H1 (cell line): ENCODE measurements at regions not wholly inside any gene's neighbourhood (a gene's known extent, or its start where the extent isn't known, plus 50 kb on each side); places are given as distances from the start of the nearest gene placed in this dataset.

Experiments used
- CTCF ChIA-PET: fragments of 300-600 bp; sonication (Branson Sonifier 250); formaldehyde crosslinking; loops from one replicate; lab custom pipeline; 2021; ENCODE audit not compliant: partially characterized antibody; lab: Charles Lee
- POLR2A ChIA-PET: fragments of 300-600 bp; sonication (Branson Sonifier 250); formaldehyde crosslinking; loops from one replicate; lab custom pipeline; 2021; ENCODE audit warnings: inconsistent platforms; ENCODE audit not compliant: partially characterized antibody; lab: Charles Lee
- DNase-seq, 2 experiments: peaks; one replicate each; pipeline versions ENCODE4 v3.0.0 to v3.0.0-alpha.2; 2010 to 2022; ENCODE audit warnings: low spot score in 2 of 2, low read depth in 1 of 2, mixed read lengths in 1 of 2
- FAIRE-seq: peaks from 2 replicates; lab custom pipeline; 2011; peaks lifted over from hg19 to GRCh38; lab: Jason Lieb, UNC
- H2AFZ ChIP-seq: 2 replicates; pipeline ENCODE4 v1.8.1; 2012; ENCODE audit warnings: low read length, inconsistent platforms
- H2AK5ac ChIP-seq: 2 replicates; pipeline ENCODE4 v1.6.1; 2013; ENCODE audit warnings: low read depth, low read length
- H2BK120ac ChIP-seq: replicated peaks from 2 replicates; pipeline ENCODE3; 2013; ENCODE audit warnings: low read depth, low read length, inconsistent platforms
- H2BK12ac ChIP-seq: 2 replicates; pipeline ENCODE4 v1.6.1; 2013; ENCODE audit warnings: low read depth, low read length
- H2BK15ac ChIP-seq: 2 replicates; pipeline ENCODE4 v1.6.1; 2013; ENCODE audit warnings: low read length
- H2BK20ac ChIP-seq: 2 replicates; pipeline ENCODE4 v1.6.1; 2013; ENCODE audit warnings: low read length
- H2BK5ac ChIP-seq: 2 replicates; pipeline ENCODE4 v1.6.1; 2013; ENCODE audit warnings: low read depth, low read length
- H3K14ac ChIP-seq: 2 replicates; pipeline ENCODE4 v1.6.1; 2013; ENCODE audit warnings: inconsistent platforms; ENCODE audit not compliant: insufficient read length
- H3K18ac ChIP-seq: 2 replicates; pipeline ENCODE4 v1.6.1; 2013; ENCODE audit warnings: low read length; ENCODE audit errors: extremely low read depth
- H3K23ac ChIP-seq: 2 replicates; pipeline ENCODE4 v1.6.1; 2013; ENCODE audit warnings: inconsistent platforms; ENCODE audit not compliant: insufficient read length
- H3K23me2 ChIP-seq: 2 replicates; pipeline ENCODE4 v1.6.1; 2013; ENCODE audit warnings: low read depth, low read length
- H3K27ac ChIP-seq: 2 replicates; pipeline ENCODE4 v1.6.1; 2011; ENCODE audit warnings: low read depth, low read length, inconsistent platforms
- H3K27me3 ChIP-seq, 4 experiments: replicated peaks in 1 of 4; 1 replicate in 1 of 4; 2 replicates in 3 of 4; pipeline versions ENCODE4 v1.6.1 to v1.8.1; 2011 to 2013; ENCODE audit warnings: low read length in 3 of 4, mild to moderate bottlenecking in 3 of 4, inconsistent platforms in 2 of 4, mixed read lengths in 2 of 4, moderate library complexity in 1 of 4; ENCODE audit not compliant: control insufficient read depth in 3 of 4, insufficient read depth in 3 of 4; ENCODE audit errors: extremely low read depth in 1 of 4
- H3K36me3 ChIP-seq, 4 experiments: 2 replicates each; pipeline versions ENCODE4 v1.6.1 to v1.8.1; 2011 to 2013; ENCODE audit warnings: mild to moderate bottlenecking in 4 of 4, low read length in 3 of 4, moderate library complexity in 2 of 4, control low read depth in 1 of 4, inconsistent platforms in 1 of 4; ENCODE audit not compliant: insufficient read depth in 4 of 4, control insufficient read depth in 2 of 4
- H3K4ac ChIP-seq: replicated peaks from 2 replicates; pipeline ENCODE3; 2013; ENCODE audit warnings: low read length, low read depth, mixed read lengths, inconsistent platforms; ENCODE audit not compliant: insufficient read length
- H3K4me1 ChIP-seq, 4 experiments: replicated peaks in 1 of 4; 1 replicate in 1 of 4; 2 replicates in 3 of 4; pipeline versions ENCODE4 v1.6.1 to v1.8.1; 2011 to 2013; ENCODE audit warnings: low read length in 3 of 4, inconsistent platforms in 2 of 4, mixed read lengths in 1 of 4; ENCODE audit not compliant: insufficient read depth in 4 of 4, control insufficient read depth in 3 of 4
- H3K4me2 ChIP-seq, 2 experiments: 2 replicates each; pipeline versions ENCODE4 v1.6.1 to v1.8.1; 2011 to 2013; ENCODE audit warnings: low read depth in 2 of 2, low read length in 2 of 2, control low read depth in 1 of 2, inconsistent platforms in 1 of 2, mild to moderate bottlenecking in 1 of 2; ENCODE audit not compliant: insufficient read depth in 1 of 2
- H3K4me3 ChIP-seq, 4 experiments: fragments of 200-600, 300-600 bp in 1 of 4; sonication (generic), shearing (Covaris generic), sonication (Bioruptor Twin) in 1 of 4; 2 replicates each; pipeline versions ENCODE4 v1.5.1 to v1.8.1; 2011 to 2016; ENCODE audit warnings: low read length in 4 of 4, low read depth in 3 of 4, control low read depth in 2 of 4, inconsistent platforms in 2 of 4, mild to moderate bottlenecking in 2 of 4, mixed read lengths in 1 of 4, moderate library complexity in 1 of 4; ENCODE audit not compliant: insufficient read depth in 2 of 4; ENCODE audit errors: extremely low read depth in 1 of 4
- H3K56ac ChIP-seq: replicated peaks from 2 replicates; pipeline ENCODE3; 2013; ENCODE audit warnings: low read depth, mild to moderate bottlenecking, mixed read lengths, low read length, inconsistent platforms; ENCODE audit not compliant: insufficient read length
- H3K79me1 ChIP-seq: 2 replicates; pipeline ENCODE4 v1.6.1; 2013; ENCODE audit warnings: low read depth, low read length, control low read depth
- H3K79me2 ChIP-seq, 2 experiments: 2 replicates each; pipeline versions ENCODE4 v1.6.1 to v1.8.1; 2012 to 2013; ENCODE audit warnings: low read length in 2 of 2, mild to moderate bottlenecking in 2 of 2, inconsistent platforms in 1 of 2; ENCODE audit not compliant: insufficient read depth in 2 of 2, control insufficient read depth in 1 of 2
- H3K9ac ChIP-seq, 4 experiments: replicated peaks in 1 of 4; 1 replicate in 1 of 4; 2 replicates in 3 of 4; pipeline versions ENCODE4 v1.6.1 to v1.8.1; 2011 to 2013; ENCODE audit warnings: low read depth in 3 of 4, low read length in 3 of 4, control low read depth in 2 of 4, mild to moderate bottlenecking in 2 of 4, moderate library complexity in 2 of 4, inconsistent platforms in 1 of 4; ENCODE audit errors: extremely low read depth in 1 of 4
- H3K9me3 ChIP-seq, 2 experiments: 2 replicates each; pipeline versions ENCODE4 v1.6.1 to v1.8.1; 2012 to 2013; ENCODE audit warnings: mild to moderate bottlenecking in 2 of 2, moderate library complexity in 2 of 2, control low read depth in 1 of 2, inconsistent platforms in 1 of 2, low read depth in 1 of 2, low read length in 1 of 2, mixed read lengths in 1 of 2; ENCODE audit not compliant: insufficient read depth in 2 of 2
- H4K20me1 ChIP-seq, 2 experiments: replicated peaks in 1 of 2; 2 replicates each; pipeline versions ENCODE3 to v1.8.1; 2011 to 2013; ENCODE audit warnings: inconsistent platforms in 2 of 2, low read length in 2 of 2, mild to moderate bottlenecking in 1 of 2; ENCODE audit not compliant: insufficient read depth in 2 of 2, control insufficient read depth in 1 of 2
- H4K5ac ChIP-seq: 2 replicates; pipeline ENCODE4 v1.6.1; 2013; ENCODE audit warnings: low read length, low read depth, mixed read lengths, inconsistent platforms; ENCODE audit not compliant: insufficient read length
- H4K8ac ChIP-seq: 2 replicates; pipeline ENCODE4 v1.8.0; 2013; ENCODE audit warnings: mild to moderate bottlenecking, moderate library complexity, low read length, inconsistent platforms; ENCODE audit not compliant: insufficient read depth; ENCODE audit errors: extremely low read depth
- H4K91ac ChIP-seq: replicated peaks from 2 replicates; pipeline ENCODE3; 2013; ENCODE audit warnings: low read length, mixed read lengths, inconsistent platforms; ENCODE audit not compliant: insufficient read length
- WGBS, 2 experiments: shearing (Covaris generic) in 1 of 2; methylation state at CpG; one replicate each; pipeline versions ENCODE4 v1.1.6 to v1.1.7; 2013 to 2015; ENCODE audit warnings: low lambda C conversion rate in 2 of 2, mixed read lengths in 2 of 2, inconsistent platforms in 1 of 2, low coverage in 1 of 2, missing lambda C conversion rate in 1 of 2; ENCODE audit not compliant: insufficient replicate concordance in 2 of 2, insufficient coverage in 1 of 2, insufficient read length in 1 of 2; ENCODE audit errors: extremely low coverage in 1 of 2, missing lambda C conversion rate in 1 of 2; 5-methylcytosine and 5-hydroxymethylcytosine counted together
- TF ChIP-seq, protein P1 (sequence below): IDR thresholded peaks from 2 replicates; pipeline ENCODE4 v1.6.1; 2012; ENCODE audit warnings: inconsistent platforms

DNA sequence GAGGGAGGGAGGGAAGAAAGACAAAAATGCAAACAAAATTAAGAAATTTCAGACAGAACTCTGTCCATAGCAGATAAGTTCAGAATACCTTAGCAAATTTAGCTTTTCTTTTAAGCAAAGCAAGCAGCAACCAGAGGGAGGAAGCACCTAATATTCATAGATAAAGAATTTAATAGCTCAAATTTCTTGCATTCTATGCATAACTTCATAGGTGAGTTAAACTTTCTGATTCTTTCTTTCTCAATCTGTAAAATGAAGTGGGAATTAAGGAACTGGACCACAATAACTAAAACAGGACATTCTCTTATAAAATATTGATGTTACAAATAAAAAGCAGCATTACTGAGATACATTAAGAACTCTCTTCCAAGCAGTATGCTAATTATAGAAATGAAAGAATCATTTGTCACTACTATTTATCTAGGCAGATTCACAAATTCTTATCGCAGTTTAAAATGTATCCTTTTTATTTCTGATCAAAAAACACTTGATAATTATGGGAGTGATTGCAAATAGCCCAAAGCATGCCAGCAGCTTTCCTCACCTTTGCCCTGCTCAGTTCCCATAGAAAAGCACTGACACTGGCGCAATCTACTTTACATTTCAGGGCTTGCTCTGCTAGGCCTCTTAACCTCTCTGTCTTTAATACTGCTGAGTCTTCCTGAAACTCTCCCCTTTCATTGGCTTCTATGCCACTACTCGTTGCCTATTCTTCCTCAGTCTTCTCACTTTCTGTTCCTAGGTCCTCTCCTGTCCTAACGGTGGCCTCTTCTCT is 341.8 kb downstream of the PIK3R1 start:
- no peak overlapping the region for H2BK12ac ChIP-seq
- H3K36me3 ChIP-seq, result no peaks in the 10 kb centered on the region; a peak in 1 of 8 replicates
- no peak overlapping the region for H4K8ac ChIP-seq
- no peaks in the 10 kb centered on the region for H3K27me3 ChIP-seq
- H4K91ac ChIP-seq, result no peak overlapping the region
- H3K79me2 ChIP-seq, result no peaks in the 10 kb centered on the region
- H3K23me2 ChIP-seq, result no peaks in the 10 kb centered on the region
- DNase-seq (no peak), FAIRE-seq (no peak)
- TF ChIP-seq, protein P1, sequence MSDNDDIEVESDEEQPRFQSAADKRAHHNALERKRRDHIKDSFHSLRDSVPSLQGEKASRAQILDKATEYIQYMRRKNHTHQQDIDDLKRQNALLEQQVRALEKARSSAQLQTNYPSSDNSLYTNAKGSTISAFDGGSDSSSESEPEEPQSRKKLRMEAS, result no peak
- no peak overlapping the region for H2BK5ac ChIP-seq
- no peak overlapping the region for H3K4ac ChIP-seq
- no peak overlapping the region for H2BK15ac ChIP-seq
- no peak overlapping the region for H4K5ac ChIP-seq
- H2BK120ac ChIP-seq, result no peak overlapping the region
- H3K27ac ChIP-seq, result no peak overlapping the region
- WGBS, 2 experiments, result 95% methylated on average over 4 of the region's 4 CpGs; no CpG with 5 or more reads in 1 of the 2 experiments
- H3K14ac ChIP-seq, result no peak overlapping the region
- no peak overlapping the region; the same call in 1 of the 2 replicates for H2AFZ ChIP-seq
- no peak overlapping the region for H3K4me3 ChIP-seq
- no peak overlapping the region for H3K23ac ChIP-seq
- H3K79me1 ChIP-seq, result no peaks in the 10 kb centered on the region
- ChIA-PET CTCF (no interaction called here), POLR2A (no interaction called here)
- H3K9me3 ChIP-seq, result no peaks in the 10 kb centered on the region
- no peak overlapping the region; a peak in 1 of 4 replicates for H3K4me2 ChIP-seq
- no peaks in the 10 kb centered on the region for H4K20me1 ChIP-seq
- no peak overlapping the region for H3K56ac ChIP-seq
- no peak overlapping the region for H2BK20ac ChIP-seq
- no peak overlapping the region for H3K18ac ChIP-seq
- H3K4me1 ChIP-seq, result no peaks in the 10 kb centered on the region
- H2AK5ac ChIP-seq, result no peak overlapping the region
- no peak overlapping the region for H3K9ac ChIP-seq
